ENCODE measurements at regions not wholly inside any gene's neighbourhood (a gene's known extent, or its start where the extent isn't known, plus 50 kb on each side); places are given as distances from the start of the nearest gene placed in this dataset.

- TF ChIP-seq CTCF (IDR thresholded peaks at IDR 0.05; ENCODE audit: insufficient read depth in 1 of 2, low read depth in 1 of 2, low read length in 1 of 2, severe bottlenecking in 1 of 2, unreplicated experiment in 1 of 2), result no peak
- H3K4me1 Mint-ChIP-seq (ENCODE audit: low read depth, unreplicated experiment), result no peaks in the 10 kb centered on the region
- no peak overlapping the region for H3K27ac Mint-ChIP-seq (ENCODE audit: unreplicated experiment)
- no peaks in the 10 kb centered on the region for H3K27me3 Mint-ChIP-seq (ENCODE audit: insufficient read depth, unreplicated experiment)
- H3K4me1 ChIP-seq, result no peaks in the 10 kb centered on the region
- no peaks in the 10 kb centered on the region for H3K36me3 Mint-ChIP-seq (ENCODE audit: insufficient read depth, unreplicated experiment)
- no TSS peak for BruUV-seq (replicated peaks)
- H3K9me3 ChIP-seq, result no peaks in the 10 kb centered on the region
- POLR2A ChIA-PET, result no interaction called here
- no peaks in the 10 kb centered on the region for H3K36me3 ChIP-seq (ENCODE audit: control insufficient read depth, insufficient read depth, low read length)
- H3K4me3 Mint-ChIP-seq (ENCODE audit: unreplicated experiment), result no peak overlapping the region
- CTCF ChIA-PET, result no interaction called here
- no peak for DNase-seq
- no peak overlapping the region for H3K4me3 ChIP-seq (ENCODE audit: low read depth, low read length)
- intact Hi-C loops (cut with micrococcal nuclease; ENCODE audit: unreplicated experiment), result no loop called here
- no peaks in the 10 kb centered on the region for H3K27me3 ChIP-seq (replicated peaks; ENCODE audit: control insufficient read depth, insufficient read depth, low read length)
- peaks cover 21% of the 10 kb centered on the region for H3K9me3 Mint-ChIP-seq (ENCODE audit: unreplicated experiment)
These were observed 230.3 kb upstream of the SESN3 start for GRCh38 chr11:95461348-95461747.

GRCh38 chr11:95459291-95460042 lies 228.5 kb upstream of the SESN3 start:
- Mint-ChIP-seq H3K9me3 (ENCODE audit: unreplicated experiment) (peaks cover 21% of the 10 kb centered on the region), H3K36me3 (ENCODE audit: insufficient read depth, unreplicated experiment) (no peaks in the 10 kb centered on the region), H3K27ac (ENCODE audit: unreplicated experiment) (no peak overlapping the region), H3K27me3 (ENCODE audit: insufficient read depth, unreplicated experiment) (no peaks in the 10 kb centered on the region), H3K4me3 (ENCODE audit: unreplicated experiment) (no peak overlapping the region), H3K4me1 (ENCODE audit: low read depth, unreplicated experiment) (no peaks in the 10 kb centered on the region)
- Histone ChIP-seq H3K4me1 (no peaks in the 10 kb centered on the region), H3K4me3 (ENCODE audit: low read depth, low read length) (no peak overlapping the region), H3K36me3 (ENCODE audit: control insufficient read depth, insufficient read depth, low read length) (no peaks in the 10 kb centered on the region), H3K9me3 (no peaks in the 10 kb centered on the region), H3K27me3 (replicated peaks; ENCODE audit: control insufficient read depth, insufficient read depth, low read length) (no peaks in the 10 kb centered on the region)
- CTCF ChIA-PET, result interaction anchor here (0.6 kb wide), 1 partner anchor 265 kb away, joined by 3 read pairs; no protein-coding TSS in a partner anchor
- no peak for TF ChIP-seq CTCF (IDR thresholded peaks at IDR 0.05; ENCODE audit: insufficient read depth in 1 of 2, low read depth in 1 of 2, low read length in 1 of 2, severe bottlenecking in 1 of 2, unreplicated experiment in 1 of 2)
- DNase-seq, result no peak
- no TSS peak for BruUV-seq (replicated peaks)
- intact Hi-C loops (cut with micrococcal nuclease; ENCODE audit: unreplicated experiment), result no loop called here
- POLR2A ChIA-PET, result no interaction called here

GRCh38 chr11:95456714-95457491 lies 225.9 kb upstream of the SESN3 start:
- H3K27ac Mint-ChIP-seq (ENCODE audit: unreplicated experiment), result no peak overlapping the region
- Histone ChIP-seq H3K27me3 (replicated peaks; ENCODE audit: control insufficient read depth, insufficient read depth, low read length) (no peaks in the 10 kb centered on the region), H3K4me3 (ENCODE audit: low read depth, low read length) (no peak overlapping the region), H3K36me3 (ENCODE audit: control insufficient read depth, insufficient read depth, low read length) (no peaks in the 10 kb centered on the region), H3K4me1 (no peaks in the 10 kb centered on the region), H3K9me3 (no peaks in the 10 kb centered on the region)
- POLR2A ChIA-PET, result no interaction called here
- DNase-seq, result no peak
- H3K36me3 Mint-ChIP-seq (ENCODE audit: insufficient read depth, unreplicated experiment), result no peaks in the 10 kb centered on the region
- peaks cover 15% of the 10 kb centered on the region for H3K9me3 Mint-ChIP-seq (ENCODE audit: unreplicated experiment)
- CTCF ChIA-PET, result no interaction called here
- H3K27me3 Mint-ChIP-seq (ENCODE audit: insufficient read depth, unreplicated experiment), result no peaks in the 10 kb centered on the region
- intact Hi-C loops (cut with micrococcal nuclease; ENCODE audit: unreplicated experiment), result no loop called here
- no peaks in the 10 kb centered on the region for H3K4me1 Mint-ChIP-seq (ENCODE audit: low read depth, unreplicated experiment)
- TF ChIP-seq CTCF (IDR thresholded peaks at IDR 0.05; ENCODE audit: insufficient read depth in 1 of 2, low read depth in 1 of 2, low read length in 1 of 2, severe bottlenecking in 1 of 2, unreplicated experiment in 1 of 2), result no peak
- no TSS peak for BruUV-seq (replicated peaks)
- no peak overlapping the region for H3K4me3 Mint-ChIP-seq (ENCODE audit: unreplicated experiment)

Measured in Caco-2 (cell line).